EH (cell line): ENCODE measurements at regions not wholly inside any gene's neighbourhood (a gene's known extent, or its start where the extent isn't known, plus 50 kb on each side); places are given as distances from the start of the nearest gene placed in this dataset.
A peak's percentile ranks its signal among the peaks of the same experiment; 100 is the strongest.
"Not testable (repeated sequence)": the region's sequence is repeated elsewhere in the genome, so short reads cannot be mapped to it uniquely, and the experiment has no call there.

ENCODE experiments used
- DNase-seq: peaks from one replicate; pipeline ENCODE4 v3.0.0-alpha.2; 2015; ENCODE audit warnings: low read depth

- peak; percentile 3 for DNase-seq
Measured at GRCh38 chr4:103996637-103997036, 276.9 kb upstream of the TACR3 start.

GRCh38 chr4:103996064-103996463 lies 276.3 kb upstream of the TACR3 start:
- DNase-seq = no peak

GRCh38 chr4:103994059-103994458 lies 274.3 kb upstream of the TACR3 start:
- no peak for DNase-seq

- no peak for DNase-seq
Measured at GRCh38 chr4:103982454-103982853, 262.7 kb upstream of the TACR3 start.

GRCh38 chr4:103948244-103949018 lies 228.6 kb upstream of the TACR3 start:
- no peak for DNase-seq

- DNase-seq = no peak
Measured at GRCh38 chr4:103947617-103948016, 227.8 kb upstream of the TACR3 start.

GRCh38 chr4:103946621-103947268 lies 227.0 kb upstream of the TACR3 start:
- DNase-seq = not testable (repeated sequence)

- no peak for DNase-seq
Measured at GRCh38 chr4:103938488-103938887, 218.7 kb upstream of the TACR3 start.

- DNase-seq = no peak
Measured at GRCh38 chr4:103936653-103937145, 216.9 kb upstream of the TACR3 start.

- peak; percentile 41 for DNase-seq
Measured at GRCh38 chr4:103934178-103934789, 214.5 kb upstream of the TACR3 start.

- no peak for DNase-seq
Measured at GRCh38 chr4:103928370-103928769, 208.6 kb upstream of the TACR3 start.

- DNase-seq = no peak
Measured at GRCh38 chr4:103923551-103923950, 203.8 kb upstream of the TACR3 start.

GRCh38 chr4:103918214-103918613 lies 198.4 kb upstream of the TACR3 start:
- DNase-seq = no peak

GRCh38 chr4:103915224-103915869 lies 195.6 kb upstream of the TACR3 start:
- peak; percentile 5 for DNase-seq

GRCh38 chr4:103907414-103907813 lies 187.6 kb upstream of the TACR3 start:
- no peak for DNase-seq

- DNase-seq = no peak
Measured at GRCh38 chr4:103904123-103904522, 184.3 kb upstream of the TACR3 start.

- no peak for DNase-seq
Measured at GRCh38 chr4:103902730-103903129, 182.9 kb upstream of the TACR3 start.

GRCh38 chr4:103895876-103896465 lies 176.2 kb upstream of the TACR3 start:
- DNase-seq = no peak

GRCh38 chr4:103892586-103892985 lies 172.8 kb upstream of the TACR3 start:
- DNase-seq = no peak

GRCh38 chr4:103887191-103887590 lies 167.4 kb upstream of the TACR3 start:
- no peak for DNase-seq

GRCh38 chr4:103885152-103885551 lies 165.4 kb upstream of the TACR3 start:
- no peak for DNase-seq

GRCh38 chr4:103867311-103867710 lies 147.5 kb upstream of the TACR3 start:
- DNase-seq = no peak
